PFSK-1 (cell line): ENCODE measurements at regions not wholly inside any gene's neighbourhood (a gene's known extent, or its start where the extent isn't known, plus 50 kb on each side); places are given as distances from the start of the nearest gene placed in this dataset.

Experiments used
- FOXP2 ChIP-seq: optimal IDR thresholded peaks from 2 replicates; pipeline ENCODE3; 2011; ENCODE audit warnings: borderline replicate concordance, control low read depth, inconsistent platforms; ENCODE audit not compliant: insufficient read depth; ENCODE audit errors: extremely low read length, extremely low read depth
- POLR2AphosphoS5 ChIP-seq: IDR thresholded peaks from 2 replicates; pipeline ENCODE4 v1.6.1; 2012; ENCODE audit warnings: low read depth, mild to moderate bottlenecking, control low read depth, low read length, moderate library complexity
- SIN3A ChIP-seq: IDR thresholded peaks from 2 replicates; pipeline ENCODE4 v1.6.1; 2012; ENCODE audit warnings: mild to moderate bottlenecking, low read length, moderate library complexity, borderline replicate concordance; ENCODE audit not compliant: insufficient read depth
- TAF1 ChIP-seq: IDR thresholded peaks from 2 replicates; pipeline ENCODE4 v1.6.1; 2012; ENCODE audit warnings: low read length, control low read depth, borderline replicate concordance; ENCODE audit not compliant: insufficient read depth
- TF ChIP-seq, protein P1 (sequence below), 2 experiments: IDR thresholded peaks; 2 replicates each; pipeline versions ENCODE4 v1.6.1 to v1.8.0; 2011 to 2012; ENCODE audit warnings: low read depth in 2 of 2, low read length in 2 of 2, control low read depth in 1 of 2, inconsistent platforms in 1 of 2, mild to moderate bottlenecking in 1 of 2, moderate library complexity in 1 of 2; ENCODE audit not compliant: insufficient read depth in 1 of 2

DNA sequence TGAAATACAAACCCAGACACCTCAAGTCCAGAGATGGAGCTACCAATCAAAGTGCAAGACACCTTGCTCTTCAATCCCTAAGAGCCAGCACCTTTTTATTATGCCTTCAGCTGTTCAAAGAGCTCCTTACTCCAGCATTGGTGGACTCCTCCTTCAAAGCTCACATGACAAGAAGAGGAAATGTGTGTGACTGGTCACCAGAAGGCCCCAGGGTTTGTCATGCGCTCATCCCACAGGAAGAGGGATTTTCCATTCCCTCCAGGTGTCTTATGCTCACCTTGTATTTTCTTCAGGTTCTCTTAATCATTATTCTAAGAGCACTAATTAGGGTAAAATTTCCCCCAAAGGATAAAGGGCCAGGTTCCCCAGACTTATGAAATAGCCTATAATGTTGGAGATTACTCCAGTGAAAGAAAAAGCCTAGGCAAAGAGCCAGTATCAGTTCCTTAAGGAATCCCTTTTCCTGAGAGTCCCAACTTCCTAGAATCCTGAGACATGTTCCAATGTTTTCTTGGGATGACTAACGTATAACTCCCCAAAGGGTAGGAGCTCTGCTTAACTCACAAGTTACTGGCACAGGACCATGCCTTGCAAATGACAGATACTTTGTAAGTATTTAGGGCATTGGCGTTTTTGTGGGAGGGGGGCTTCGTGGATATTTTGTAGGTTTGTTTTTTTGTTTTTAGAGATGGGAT lies 56.9 kb upstream of the SOX9 start:
- no peak for TF ChIP-seq SIN3A
- no peak for TF ChIP-seq POLR2AphosphoS5
- no peak for TF ChIP-seq FOXP2
- TF ChIP-seq TAF1: no peak
- TF ChIP-seq, protein P1, sequence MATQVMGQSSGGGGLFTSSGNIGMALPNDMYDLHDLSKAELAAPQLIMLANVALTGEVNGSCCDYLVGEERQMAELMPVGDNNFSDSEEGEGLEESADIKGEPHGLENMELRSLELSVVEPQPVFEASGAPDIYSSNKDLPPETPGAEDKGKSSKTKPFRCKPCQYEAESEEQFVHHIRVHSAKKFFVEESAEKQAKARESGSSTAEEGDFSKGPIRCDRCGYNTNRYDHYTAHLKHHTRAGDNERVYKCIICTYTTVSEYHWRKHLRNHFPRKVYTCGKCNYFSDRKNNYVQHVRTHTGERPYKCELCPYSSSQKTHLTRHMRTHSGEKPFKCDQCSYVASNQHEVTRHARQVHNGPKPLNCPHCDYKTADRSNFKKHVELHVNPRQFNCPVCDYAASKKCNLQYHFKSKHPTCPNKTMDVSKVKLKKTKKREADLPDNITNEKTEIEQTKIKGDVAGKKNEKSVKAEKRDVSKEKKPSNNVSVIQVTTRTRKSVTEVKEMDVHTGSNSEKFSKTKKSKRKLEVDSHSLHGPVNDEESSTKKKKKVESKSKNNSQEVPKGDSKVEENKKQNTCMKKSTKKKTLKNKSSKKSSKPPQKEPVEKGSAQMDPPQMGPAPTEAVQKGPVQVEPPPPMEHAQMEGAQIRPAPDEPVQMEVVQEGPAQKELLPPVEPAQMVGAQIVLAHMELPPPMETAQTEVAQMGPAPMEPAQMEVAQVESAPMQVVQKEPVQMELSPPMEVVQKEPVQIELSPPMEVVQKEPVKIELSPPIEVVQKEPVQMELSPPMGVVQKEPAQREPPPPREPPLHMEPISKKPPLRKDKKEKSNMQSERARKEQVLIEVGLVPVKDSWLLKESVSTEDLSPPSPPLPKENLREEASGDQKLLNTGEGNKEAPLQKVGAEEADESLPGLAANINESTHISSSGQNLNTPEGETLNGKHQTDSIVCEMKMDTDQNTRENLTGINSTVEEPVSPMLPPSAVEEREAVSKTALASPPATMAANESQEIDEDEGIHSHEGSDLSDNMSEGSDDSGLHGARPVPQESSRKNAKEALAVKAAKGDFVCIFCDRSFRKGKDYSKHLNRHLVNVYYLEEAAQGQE (IDR thresholded peaks at IDR 0.05; ENCODE audit: insufficient read depth in 1 of 2, low read depth in 2 of 2, low read length in 2 of 2): no peak

DNA sequence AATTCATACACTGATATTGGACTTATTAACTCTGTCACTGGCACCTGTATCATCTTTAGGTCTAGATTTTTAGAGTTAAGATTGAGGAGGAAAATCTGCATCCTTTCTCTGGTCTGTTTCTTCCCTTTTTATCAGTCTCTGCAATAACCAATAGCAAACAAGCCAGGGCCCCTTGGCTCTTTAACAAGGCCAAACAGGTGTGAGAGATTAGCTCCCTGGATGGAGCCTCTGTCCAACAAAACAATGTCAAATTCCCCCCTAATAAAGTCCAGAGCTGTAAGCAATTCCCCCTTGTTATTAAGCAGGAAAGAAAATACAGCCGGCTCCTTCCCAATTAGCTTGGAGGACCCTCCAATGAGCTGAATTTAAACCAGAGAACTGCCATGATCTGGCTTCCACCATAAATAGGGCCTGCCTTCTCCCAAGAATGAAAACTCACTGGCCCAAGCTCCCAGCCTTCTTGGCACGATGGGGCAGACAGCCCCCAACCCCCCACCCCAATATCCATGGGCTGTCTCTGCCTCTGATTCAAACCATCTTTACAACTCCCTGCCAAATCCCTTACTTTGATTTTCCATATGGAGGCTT lies 56.1 kb upstream of the SOX9 start:
- TF ChIP-seq FOXP2 (no peak), SIN3A (no peak), TAF1 (no peak), POLR2AphosphoS5 (no peak)
- TF ChIP-seq, protein P1 (IDR thresholded peaks at IDR 0.05; ENCODE audit: insufficient read depth in 1 of 2, low read depth in 2 of 2, low read length in 2 of 2): no peak

DNA sequence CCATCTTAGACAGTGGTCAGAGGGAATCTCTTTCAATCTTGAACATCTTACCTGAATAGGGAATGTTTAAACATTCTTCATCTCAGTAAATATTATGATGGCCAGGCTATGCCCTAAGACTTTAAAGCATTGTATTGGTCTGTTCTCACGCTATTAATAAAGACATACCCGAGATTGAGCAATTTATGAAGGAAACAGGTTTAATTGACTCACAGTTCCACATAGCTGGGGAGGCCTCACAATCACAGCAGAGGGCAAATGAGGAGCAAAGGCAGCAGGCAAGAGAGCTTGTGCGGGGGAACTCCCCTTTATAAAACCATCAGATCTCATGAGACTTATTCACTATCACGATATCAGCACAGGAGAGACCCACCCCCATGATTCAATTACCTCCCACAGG lies 55.3 kb upstream of the SOX9 start:
- TF ChIP-seq POLR2AphosphoS5 (no peak), TAF1 (no peak), SIN3A (no peak), FOXP2 (no peak)
- TF ChIP-seq, protein P1 (IDR thresholded peaks at IDR 0.05; ENCODE audit: insufficient read depth in 1 of 2, low read depth in 2 of 2, low read length in 2 of 2): no peak

DNA sequence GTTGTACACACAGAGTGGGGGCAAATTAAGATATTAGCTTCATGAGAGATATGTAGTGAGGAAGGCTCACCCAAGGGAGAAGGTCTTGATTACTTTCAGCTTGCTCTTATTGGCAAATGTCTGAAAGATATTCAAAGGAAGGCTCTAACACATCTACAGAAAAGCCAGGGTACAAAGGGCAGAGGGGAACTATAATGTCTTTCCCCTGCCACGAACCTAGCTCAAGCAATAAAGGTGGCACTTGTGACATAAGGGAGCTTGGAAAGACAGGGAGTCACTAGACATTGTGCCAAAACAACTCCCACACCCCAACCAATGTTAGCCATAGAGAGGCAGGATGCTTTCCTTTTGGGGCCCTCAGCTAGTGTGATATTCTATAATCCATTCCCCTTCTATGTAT lies 52.2 kb upstream of the SOX9 start:
- TF ChIP-seq SIN3A: no peak
- no peak for TF ChIP-seq TAF1
- TF ChIP-seq, protein P1 (IDR thresholded peaks at IDR 0.05; ENCODE audit: insufficient read depth in 1 of 2, low read depth in 2 of 2, low read length in 2 of 2): no peak
- TF ChIP-seq FOXP2: no peak
- no peak for TF ChIP-seq POLR2AphosphoS5
